PC-3 (cell line): ENCODE measurements at regions not wholly inside any gene's neighbourhood (a gene's known extent, or its start where the extent isn't known, plus 50 kb on each side); places are given as distances from the start of the nearest gene placed in this dataset.

Experiments
- CTCF ChIP-seq: fragments of 300-600 bp; sonication (generic); conservative IDR thresholded peaks from 2 replicates; pipeline ENCODE4 v1.5.1; 2017; ENCODE audit warnings: antibody characterized with exemption, low read depth, mild to moderate bottlenecking, low read length
- EZH2 ChIP-seq: fragments of 300-600 bp; sonication (generic); IDR thresholded peaks from one replicate; pipeline ENCODE4 v1.6.1; 2017; ENCODE audit warnings: antibody characterized with exemption, mild to moderate bottlenecking, low read length; ENCODE audit not compliant: unreplicated experiment
- EZH2phosphoT487 ChIP-seq: fragments of 300-600 bp; sonication (generic); IDR thresholded peaks from 2 replicates; pipeline ENCODE4 v1.6.1; 2018; ENCODE audit warnings: mild to moderate bottlenecking, antibody characterized with exemption, low read length, borderline replicate concordance

GRCh38 chr3:153242896-153243295, 80.9 kb downstream of the RAP2B start:
- TF ChIP-seq CTCF (no peak), EZH2 (no peak), EZH2phosphoT487 (no peak)
